H1 (cell line): ENCODE measurements at regions not wholly inside any gene's neighbourhood (a gene's known extent, or its start where the extent isn't known, plus 50 kb on each side); places are given as distances from the start of the nearest gene placed in this dataset.

Experiments used
- CHD2 ChIP-seq: IDR thresholded peaks from 2 replicates; pipeline ENCODE4 v1.6.1; 2012; ENCODE audit warnings: low read length, improper control_type of control experiment
- CHD7 ChIP-seq: fragments of 300-600 bp; sonication (generic); IDR thresholded peaks from 2 replicates; pipeline ENCODE4 v1.7.1; 2012; ENCODE audit warnings: low read length, moderate library complexity, mild to moderate bottlenecking, inconsistent platforms; ENCODE audit not compliant: insufficient replicate concordance
- E2F6 ChIP-seq: IDR thresholded peaks from 2 replicates; pipeline ENCODE4 v1.6.1; 2012; ENCODE audit warnings: inconsistent platforms
- POLR2A ChIP-seq, 2 experiments: IDR thresholded peaks; 1 replicate in 1 of 2; 2 replicates in 1 of 2; pipeline ENCODE4 v1.6.1; 2011; ENCODE audit warnings: low read depth in 2 of 2, low read length in 2 of 2, mild to moderate bottlenecking in 2 of 2; ENCODE audit errors: control extremely low read depth in 1 of 2
- TAF7 ChIP-seq: optimal IDR thresholded peaks from 2 replicates; pipeline ENCODE3; 2011; ENCODE audit warnings: low read depth, mild to moderate bottlenecking, inconsistent platforms, low read length, moderate library complexity, borderline replicate concordance
- TEAD4 ChIP-seq: IDR thresholded peaks from 2 replicates; pipeline ENCODE4 v1.6.1; 2012; ENCODE audit warnings: low read depth, low read length, inconsistent platforms, mixed read lengths

GRCh38 chr3:162722337-162722736 lies 1225.7 kb downstream of the OTOL1 start (continued):
- no peak for TF ChIP-seq CHD7
- TF ChIP-seq TEAD4: no peak
- no peak for TF ChIP-seq E2F6
- TF ChIP-seq TAF7: no peak
- no peak for TF ChIP-seq CHD2
- TF ChIP-seq POLR2A (IDR thresholded peaks at IDR 0.05; ENCODE audit: control extremely low read depth in 1 of 2, low read depth in 2 of 2, low read length in 2 of 2): no peak
